Muscle of back (tissue), 3 donors: ENCODE measurements at regions not wholly inside any gene's neighbourhood (a gene's known extent, or its start where the extent isn't known, plus 50 kb on each side); places are given as distances from the start of the nearest gene placed in this dataset.

Source experiments
- DNase-seq, 3 donors: peaks; one replicate each; pipeline versions ENCODE4 v3.0.0 to v3.0.0-alpha.2; 2013

DNA sequence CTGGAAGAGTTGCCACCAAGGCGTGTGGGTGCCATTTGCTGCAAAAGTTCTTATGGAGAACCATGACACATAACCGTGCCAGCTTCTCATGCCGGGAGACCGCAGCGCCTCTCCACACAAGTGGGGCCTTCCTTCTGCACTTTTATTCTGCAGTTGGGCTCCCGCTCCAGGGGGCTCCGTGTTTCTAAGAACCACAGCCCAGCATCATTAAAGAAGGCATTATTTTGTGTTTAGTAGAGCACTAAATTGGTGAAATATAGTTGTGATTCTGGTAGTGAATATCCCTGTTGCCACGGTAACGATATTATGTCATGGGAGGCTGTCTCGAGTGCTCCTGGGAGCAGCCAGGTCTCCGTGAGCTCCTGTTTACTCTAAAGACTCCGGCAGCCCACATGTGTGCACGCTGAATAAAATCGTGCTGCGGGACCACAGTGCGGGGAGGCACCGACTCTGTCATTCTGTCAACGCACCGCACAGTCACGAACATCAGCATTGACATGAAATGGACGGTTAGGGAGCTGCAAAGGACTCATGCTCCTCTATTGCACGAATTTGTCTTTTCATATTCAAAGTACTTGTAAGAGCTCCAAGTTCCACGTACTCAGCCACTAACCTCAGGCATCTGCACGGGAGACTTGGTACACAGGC lies 68.8 kb upstream of the PITRM1 start:
- peak in 2 of 3 donors; percentile 27 to 61 for DNase-seq

DNA sequence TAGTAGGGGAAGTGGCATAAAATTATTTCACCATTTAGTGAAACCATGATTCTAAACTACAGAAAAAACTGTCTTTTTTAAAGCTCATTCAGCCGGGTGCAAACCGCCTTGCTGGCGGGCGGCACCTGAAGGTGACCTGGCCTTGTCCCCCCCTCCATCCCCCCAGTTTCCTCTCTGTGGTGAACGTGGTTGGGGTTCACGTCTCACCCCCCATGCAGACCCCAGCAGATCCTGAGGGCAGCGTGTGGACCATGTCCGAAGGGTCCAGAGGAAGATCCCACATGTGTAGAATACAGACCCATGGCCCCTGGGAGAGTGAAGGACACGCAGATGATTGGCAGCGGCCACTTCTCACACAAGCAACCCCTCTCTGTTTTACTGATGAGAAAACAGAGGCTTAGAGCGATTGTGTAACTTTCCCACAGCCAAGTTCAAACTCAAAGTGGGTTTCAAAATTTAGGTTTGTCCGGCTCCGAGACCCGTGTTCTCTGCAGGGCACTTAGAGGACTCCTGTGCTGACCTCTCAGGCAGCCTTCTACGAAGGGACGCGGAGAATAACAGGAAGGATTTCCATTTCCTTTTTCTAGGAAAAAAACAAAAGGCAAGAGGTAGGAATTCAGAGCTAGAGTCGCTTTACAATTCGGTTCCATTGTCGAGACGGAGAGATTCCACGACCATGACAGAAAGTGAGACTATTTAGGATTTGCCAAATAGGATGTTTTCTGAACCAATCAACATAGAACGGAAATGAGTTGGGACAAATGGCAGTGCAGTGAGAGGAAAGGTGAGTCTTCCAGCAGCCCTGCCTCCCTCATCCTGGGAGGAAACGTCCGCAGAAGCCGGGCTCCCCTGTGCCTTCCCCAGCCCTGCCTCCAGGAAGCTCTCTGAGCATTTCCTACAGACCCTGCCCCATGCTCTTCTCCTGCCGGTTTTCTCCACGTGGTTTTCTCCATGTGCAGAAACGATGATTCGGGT lies 67.6 kb upstream of the PITRM1 start:
- peak in 1 of 3 donors; percentile 27 for DNase-seq

DNA sequence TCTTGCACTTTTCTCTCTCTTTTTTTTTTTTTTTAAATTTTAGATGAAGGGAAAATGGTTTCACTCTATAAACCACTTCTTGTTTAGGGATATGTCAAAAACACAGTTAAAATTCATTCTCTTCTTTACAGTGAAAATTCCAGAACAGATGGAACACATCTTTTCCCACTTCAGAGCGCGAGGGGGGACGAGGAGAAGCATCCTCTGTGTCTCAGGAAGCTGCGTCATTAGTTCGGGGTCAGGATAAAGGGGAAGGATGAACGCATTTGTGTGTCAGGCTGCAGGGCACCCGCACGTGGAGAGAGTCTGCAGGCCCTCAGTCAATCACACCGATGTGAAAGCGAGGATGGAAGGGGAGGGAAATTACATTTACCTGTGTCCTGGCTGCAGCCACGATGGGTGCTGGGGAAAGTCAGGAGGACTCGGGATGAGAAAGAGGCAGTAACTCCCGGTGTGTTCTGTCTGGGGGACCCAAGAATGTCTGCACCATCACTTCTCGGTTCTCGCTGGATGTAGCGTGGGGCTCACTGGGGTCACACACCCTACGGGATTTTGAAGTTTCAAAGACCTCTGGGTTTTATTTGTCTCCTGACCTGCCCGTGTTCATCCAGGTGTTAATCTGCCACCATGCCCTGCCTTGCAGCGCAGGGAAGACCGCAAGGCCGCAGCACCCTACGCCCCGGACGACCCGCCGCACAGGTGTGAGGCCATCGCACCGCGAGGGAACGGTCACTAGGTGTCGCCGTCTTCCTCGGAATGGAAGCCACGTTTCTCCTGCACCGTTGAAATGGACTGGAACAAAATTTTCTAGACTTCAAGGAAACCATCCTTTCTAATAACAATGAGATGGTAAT lies 66.7 kb upstream of the PITRM1 start:
- DNase-seq, result peak in 2 of 3 donors; percentile 74 to 84

DNA sequence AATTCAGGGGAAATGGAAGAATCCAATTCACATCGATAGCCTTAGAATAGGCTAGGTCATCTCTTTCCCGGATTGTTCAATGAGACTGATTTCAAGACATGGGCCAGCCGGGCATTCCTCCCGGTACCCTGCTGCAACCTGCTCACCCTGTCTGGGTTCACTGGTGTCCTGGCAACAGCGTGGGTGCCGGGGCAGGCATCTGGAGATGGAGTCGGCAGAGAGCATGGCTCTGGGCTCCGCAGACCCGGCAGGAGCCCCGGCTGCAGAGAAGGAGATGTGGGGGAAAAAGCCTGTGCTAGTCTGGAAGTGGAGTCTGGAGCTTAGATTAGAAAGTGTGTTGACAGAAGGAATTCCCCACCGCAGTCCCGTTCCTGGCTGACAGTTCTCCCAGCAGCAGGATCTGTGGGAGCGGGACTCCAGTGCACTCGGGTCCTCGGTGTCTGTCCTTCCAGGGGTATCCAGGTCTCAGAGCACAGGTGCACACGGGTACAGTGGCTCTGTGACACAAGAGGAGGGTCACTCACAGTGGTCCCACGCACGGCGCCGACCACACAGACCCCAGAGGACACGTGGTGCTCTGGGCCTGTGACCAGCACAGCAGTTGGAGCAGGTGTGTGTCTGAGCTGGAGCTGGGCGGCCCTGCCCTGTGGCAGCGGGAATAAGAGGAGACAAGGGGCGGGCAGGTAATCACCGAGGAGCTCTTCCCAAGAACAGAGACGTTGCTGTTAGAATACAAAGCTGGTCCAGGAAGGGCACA lies 65.7 kb upstream of the PITRM1 start:
- DNase-seq, result peak in 1 of 3 donors; percentile 40

DNA sequence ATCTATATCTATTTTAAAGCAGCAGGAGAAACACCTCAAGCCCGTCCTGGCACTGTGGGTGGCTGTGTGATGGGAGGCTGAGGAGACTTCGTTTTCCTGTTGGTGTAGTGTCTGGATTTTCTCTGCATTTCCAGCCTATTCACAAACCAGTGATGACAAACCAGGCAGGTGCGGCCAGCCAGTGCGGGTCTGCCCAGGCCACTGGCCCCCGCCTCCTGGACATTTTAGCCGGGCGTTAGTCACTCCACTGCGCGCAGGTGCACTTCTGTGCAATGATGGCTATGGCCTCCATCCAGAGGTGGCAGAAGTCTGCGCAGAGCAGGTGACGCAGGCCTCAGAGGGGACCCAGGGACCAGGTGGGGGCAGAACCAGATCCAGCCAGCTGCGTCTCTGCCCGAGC lies 64.9 kb upstream of the PITRM1 start:
- no peak for DNase-seq

DNA sequence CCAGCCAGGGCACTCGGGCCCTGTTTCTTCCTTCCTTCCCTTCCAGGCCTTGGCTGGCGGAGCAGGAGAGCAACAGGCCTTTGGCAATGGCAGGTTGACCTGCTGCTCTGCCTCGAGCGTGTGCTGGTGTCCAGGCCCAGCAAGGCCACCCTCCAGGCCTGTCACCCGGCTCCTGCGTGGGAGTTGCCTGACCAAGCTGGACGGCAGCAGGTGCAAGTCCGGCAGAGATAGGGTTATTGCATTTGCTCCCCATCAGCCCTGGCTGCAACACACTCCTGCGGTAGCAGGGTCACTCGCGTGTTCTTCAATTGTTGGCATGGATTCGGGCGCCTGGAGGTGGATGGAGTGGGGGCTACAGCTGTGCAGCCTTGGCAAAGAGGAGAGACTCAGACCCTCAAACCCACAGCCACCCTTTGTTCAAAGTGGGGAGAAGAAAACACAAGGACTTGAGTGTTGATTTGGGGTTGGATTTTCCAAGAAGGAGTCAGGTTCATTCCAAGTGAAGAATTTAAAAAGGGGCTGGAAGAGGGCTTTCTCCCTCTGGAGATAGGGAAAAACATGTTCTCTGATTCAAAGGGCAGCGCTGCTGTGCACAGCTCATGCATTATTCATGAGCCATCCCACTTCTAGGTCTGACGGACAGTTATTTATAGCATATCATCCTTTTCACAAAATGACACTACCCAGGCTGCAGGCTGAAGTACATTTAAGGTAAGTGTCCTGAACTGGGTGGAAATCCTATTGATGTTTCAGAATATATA lies 64.2 kb upstream of the PITRM1 start:
- no peak for DNase-seq

DNA sequence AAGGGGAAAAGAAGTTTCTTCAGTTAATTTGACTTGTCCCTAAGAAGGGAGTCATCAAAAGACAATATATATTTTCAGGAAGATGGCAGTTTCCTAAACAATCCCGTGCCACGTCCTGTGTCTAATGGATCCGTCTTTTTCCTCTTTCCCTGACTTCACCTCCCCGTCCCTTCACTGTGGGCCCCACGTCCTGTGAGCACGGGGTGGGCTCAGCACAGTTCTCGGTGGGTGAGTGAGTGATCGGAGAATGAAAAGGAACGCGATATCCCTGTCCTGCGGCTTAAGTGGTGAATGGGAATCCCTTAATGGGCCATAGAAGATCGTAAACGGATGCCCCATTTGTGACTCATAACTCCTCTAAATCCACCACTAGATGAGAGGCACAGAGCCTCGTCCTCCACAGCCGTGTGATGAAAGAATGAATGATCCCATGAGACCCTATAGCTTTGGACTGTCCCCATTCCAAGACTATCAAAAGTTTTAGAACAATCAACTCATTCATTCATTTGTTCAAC lies 63.5 kb upstream of the PITRM1 start:
- DNase-seq, result no peak

DNA sequence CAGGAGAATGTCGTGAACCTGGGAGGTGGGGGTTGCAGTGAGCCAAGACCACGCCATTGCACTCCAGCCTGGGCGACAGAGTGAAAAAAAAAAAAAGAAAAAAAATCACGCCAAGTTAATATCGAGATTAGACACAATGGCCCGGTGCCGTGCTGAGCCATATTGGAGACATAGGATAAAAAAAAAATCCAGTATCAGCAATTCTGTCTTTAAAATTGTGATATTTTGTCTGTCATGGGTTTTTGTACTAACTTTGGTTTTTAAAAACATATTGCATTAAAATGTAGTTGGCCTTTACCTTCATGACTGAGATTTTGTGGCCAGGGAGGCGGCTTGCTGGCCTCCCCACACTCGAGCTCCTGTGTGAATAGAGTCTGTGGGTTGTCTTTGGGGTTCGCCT lies 62.8 kb upstream of the PITRM1 start:
- DNase-seq, result no peak

DNA sequence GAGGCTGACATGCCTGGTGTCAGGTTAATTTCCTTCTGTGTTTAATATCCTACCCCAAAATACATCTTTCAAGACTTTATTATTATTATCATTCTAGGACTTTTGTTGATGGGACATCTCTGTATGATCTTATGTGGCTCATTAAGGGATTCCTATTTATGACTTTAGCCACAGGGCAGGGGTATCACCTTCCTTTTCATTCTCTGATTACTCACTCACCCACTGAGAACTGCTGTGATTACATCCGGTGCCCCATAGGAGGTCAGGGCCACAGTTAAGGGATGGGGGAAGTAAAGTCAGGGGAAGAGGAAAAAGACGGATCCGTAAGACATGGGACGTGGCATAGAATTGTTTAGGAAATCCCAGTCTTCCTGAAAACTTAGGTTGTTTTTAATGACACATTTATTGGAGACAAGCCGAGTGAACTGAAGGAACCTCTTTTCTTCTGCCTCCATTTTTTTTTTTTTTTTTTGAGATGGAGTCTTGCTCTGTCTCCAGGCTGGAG lies 61.0 kb upstream of the PITRM1 start:
- no peak for DNase-seq

DNA sequence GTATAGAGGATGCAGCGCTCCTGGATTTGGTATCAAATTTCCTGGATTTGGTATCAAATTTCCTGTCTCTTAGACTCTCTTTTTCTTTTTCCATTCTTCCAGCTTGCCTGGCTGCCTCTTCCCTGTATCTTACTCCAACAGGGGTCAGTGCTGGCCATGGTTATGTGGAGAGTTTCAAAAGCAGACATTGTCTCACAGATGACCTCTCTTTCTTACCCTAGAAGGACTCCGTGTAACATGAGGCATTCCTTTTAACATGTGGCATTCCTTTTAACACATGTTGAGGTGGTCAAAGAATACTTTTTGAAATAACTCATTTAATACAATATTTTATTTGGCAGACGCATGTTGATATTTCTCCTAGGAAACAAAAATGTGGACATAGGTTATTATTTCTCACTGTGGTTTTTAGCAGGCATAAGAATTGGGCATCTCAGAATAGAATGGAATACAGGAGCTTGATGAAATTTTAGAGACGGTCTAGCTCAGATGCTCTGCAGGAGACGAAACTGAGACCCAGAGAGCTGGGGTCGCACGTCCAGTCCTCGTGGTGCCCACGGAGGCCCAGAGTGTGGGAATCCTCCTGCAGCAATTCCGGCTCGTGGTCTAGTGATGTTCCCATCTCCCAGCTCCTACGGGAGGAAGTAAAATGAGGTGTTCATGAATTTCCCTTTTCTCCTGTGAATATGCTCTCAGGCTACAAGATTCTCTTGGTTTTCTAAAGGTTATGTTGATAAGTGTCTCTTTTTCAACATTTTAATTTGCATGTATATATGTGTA lies 59.6 kb upstream of the PITRM1 start:
- DNase-seq, result peak in 2 of 3 donors; percentile 36 to 59

DNA sequence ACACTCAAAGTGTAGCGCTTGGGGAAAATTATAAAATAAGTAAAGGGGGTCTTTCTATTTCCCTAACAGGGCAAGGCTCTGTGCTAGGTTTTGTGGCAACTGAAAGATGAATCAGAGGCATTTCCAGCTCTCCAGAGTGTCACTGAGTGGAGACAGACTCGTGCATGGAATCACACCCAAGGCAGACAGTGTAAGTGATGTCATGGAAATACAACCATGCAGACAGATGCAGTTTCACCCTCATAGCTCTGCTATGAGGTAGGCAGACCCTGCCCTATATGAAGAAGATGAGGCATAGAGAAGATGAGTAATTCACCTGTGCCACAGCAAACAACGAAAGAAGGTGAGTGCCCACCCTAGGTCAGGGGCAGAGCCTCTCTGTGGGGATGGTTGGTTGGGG lies 57.2 kb upstream of the PITRM1 start:
- no peak for DNase-seq

DNA sequence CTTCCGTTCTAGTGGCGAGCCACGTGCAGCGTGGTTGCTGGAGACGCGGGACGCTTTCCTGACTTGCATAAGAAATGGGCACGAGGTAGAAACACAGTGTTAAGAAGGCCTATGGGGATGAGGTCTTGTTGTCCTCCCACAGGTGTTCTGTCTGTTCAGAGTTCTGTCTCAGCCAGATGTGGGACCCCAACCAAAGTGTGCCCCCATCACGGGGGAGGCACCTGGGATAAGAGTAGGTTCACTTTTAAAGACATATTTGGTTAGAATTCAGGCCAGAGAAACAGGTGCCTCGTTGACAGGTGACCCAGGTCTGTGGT lies 56.0 kb upstream of the PITRM1 start:
- no peak for DNase-seq

DNA sequence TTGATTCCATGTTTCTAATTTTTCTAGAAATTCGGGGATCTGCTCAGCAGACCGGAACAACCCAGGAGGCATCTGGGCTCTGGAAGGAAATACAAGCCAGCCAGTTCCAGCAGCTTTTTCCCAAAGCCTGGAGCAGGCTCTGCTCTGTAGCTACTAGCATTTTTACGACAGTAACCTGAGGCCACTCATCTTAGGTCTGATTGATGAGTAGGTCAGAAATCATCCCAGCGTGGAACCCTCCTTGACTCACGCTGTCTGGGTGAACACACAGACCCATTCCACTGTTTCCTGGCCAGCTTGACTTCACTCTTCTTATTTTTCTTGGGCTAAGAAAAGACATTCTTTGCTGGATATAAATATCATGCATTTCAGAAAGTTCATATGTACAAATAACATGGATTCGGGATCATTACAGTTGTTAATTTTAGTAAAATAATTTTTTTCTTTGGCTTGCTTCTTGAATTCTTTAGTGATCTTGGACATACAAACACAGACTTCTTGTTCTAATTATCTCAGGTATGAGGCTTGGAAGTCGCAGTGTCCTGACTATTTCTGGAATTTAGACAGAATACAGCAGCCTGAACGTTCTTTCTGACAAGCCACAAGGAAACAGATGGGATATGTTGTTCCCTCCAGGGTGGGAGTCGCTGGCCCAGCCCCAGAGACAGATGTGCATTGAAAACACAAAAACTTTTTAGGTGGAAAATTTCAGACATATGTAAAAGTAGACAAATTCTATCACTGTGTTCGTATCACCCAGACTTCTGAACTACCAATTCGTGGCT lies 54.6 kb upstream of the PITRM1 start:
- peak; percentile 54 to 91 (median 82) for DNase-seq

DNA sequence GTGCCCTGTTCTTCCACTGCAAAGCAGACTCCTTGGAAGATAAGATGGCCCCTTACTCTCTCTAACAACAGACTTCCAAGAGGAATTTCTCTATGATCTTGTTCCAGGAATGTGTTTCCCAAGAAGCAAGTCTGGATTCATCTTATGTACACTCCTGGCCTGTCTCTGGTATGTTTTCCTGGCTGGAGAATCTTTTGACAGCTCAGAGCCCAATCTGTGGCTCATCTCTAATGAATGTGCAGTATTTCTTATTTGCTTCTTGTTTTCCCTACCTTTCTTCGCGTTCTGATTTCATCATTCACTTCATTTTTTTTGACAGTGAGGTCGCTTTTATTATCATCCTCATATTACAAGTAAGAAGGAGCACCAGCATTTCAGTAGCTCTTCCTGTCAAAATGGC lies 53.0 kb upstream of the PITRM1 start:
- DNase-seq, result peak; percentile 31 to 85 (median 59)

DNA sequence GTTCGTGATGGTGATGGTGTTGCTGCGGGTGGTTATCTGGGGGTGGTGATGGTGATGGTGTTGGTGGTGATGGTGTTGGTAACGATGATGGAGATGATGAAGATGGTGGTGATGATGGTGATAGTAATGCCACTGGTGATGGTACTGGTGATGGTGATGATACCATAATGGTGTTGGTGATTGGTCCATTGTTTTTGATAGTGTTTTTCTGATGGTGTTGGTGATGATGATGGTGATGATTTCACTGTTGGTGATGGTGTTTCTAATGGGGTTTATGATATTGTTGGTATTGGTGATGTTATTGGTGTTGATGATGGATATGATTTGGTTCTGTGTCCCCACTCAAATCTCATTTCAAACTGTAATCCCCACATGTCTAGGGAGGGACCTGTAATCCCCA lies 51.7 kb upstream of the PITRM1 start:
- no peak for DNase-seq

DNA sequence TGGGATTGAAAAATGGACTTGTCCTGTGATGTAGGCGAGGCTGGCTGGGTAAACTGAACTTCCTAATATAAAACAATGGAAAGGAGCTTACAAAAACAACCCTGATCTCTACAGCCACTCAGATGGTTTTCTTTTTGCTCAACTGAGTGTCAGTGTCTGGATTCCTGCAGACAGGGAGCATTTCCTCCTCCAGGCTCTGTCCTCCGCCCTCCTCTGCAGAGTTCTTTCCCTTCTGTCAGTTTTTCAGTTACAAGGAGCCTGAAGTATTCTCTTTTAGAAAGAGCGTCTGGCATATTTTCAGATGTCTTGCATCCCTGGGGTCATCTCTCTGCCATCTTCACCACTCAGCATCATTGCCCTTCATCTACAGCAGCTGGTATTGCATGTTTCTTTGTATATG lies 50.0 kb upstream of the PITRM1 start:
- DNase-seq, result no peak
